Kidney epithelial cell (primary cell): ENCODE measurements at regions not wholly inside any gene's neighbourhood (a gene's known extent, or its start where the extent isn't known, plus 50 kb on each side); places are given as distances from the start of the nearest gene placed in this dataset.
"Not testable (repeated sequence)": the region's sequence is repeated elsewhere in the genome, so short reads cannot be mapped to it uniquely, and the experiment has no call there.

Source experiments
- DNase-seq: peaks from one replicate; pipeline ENCODE4 v3.0.0-alpha.2; 2010; ENCODE audit warnings: low read depth
- H3K27me3 ChIP-seq: 2 replicates; pipeline ENCODE4 v1.6.0; 2011; ENCODE audit warnings: low read length; ENCODE audit not compliant: control insufficient read depth, insufficient read depth
- H3K36me3 ChIP-seq: 2 replicates; pipeline ENCODE4 v1.5.1; 2011; ENCODE audit warnings: low read length; ENCODE audit not compliant: control insufficient read depth, insufficient read depth
- H3K4me3 ChIP-seq: 2 replicates; pipeline ENCODE4 v1.5.1; 2011; ENCODE audit warnings: low read depth, mild to moderate bottlenecking, control low read depth, low read length
- CTCF ChIP-seq: IDR thresholded peaks from 2 replicates; pipeline ENCODE4 v1.5.1; 2011; ENCODE audit warnings: mild to moderate bottlenecking, moderate library complexity, low read length, control low read depth, inconsistent platforms; ENCODE audit not compliant: insufficient read depth, poor library complexity, severe bottlenecking

DNA sequence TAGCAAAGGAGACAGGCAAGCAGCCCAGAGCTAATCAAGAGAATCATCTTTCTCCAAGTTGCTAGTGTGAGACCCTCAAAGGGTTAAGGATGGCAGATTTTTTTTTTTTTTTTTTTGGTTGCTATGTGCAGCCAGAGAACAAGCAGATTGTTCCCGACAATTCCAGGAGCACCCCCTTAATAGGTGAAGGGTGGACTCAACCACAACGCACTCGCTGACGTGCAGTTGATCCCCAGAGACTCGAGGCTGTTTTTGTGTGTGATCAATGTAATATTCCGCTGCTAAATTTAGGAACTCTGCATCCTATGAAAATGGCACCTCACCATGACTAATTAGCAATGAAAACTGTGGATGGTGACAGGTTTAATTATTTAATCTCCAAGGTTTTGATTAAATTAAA is 789.0 kb downstream of the KCNA4 start:
- no peaks in the 10 kb centered on the region for H3K36me3 ChIP-seq
- no peaks in the 10 kb centered on the region for H3K27me3 ChIP-seq
- H3K4me3 ChIP-seq: no peak overlapping the region
- no peak for DNase-seq
- TF ChIP-seq CTCF: no peak

GRCh38 chr11:29224739-29225384 is 792.0 kb downstream of the KCNA4 start:
- TF ChIP-seq CTCF: no peak
- H3K36me3 ChIP-seq: no peaks in the 10 kb centered on the region
- H3K27me3 ChIP-seq: no peaks in the 10 kb centered on the region
- no peak for DNase-seq
- H3K4me3 ChIP-seq: no peak overlapping the region

DNA sequence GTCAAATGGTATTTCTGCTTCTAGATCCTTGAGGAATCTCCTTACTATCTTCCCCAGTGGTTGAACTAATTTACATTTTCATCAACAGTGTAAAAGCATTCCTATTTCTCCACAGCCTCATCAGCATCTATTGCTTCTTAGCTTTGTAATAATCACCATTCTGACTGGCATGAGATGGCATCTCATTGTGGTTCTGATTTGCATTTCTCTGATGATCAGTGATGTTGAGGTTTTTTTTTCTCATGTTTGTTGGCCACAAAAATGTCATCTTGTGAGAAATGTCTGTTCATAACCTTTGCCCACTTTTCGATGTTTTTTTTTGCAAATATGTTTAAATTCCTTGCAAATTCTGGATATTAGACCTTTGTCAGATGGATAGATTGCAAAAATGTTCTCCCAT is 797.3 kb downstream of the KCNA4 start:
- not testable (repeated sequence) for H3K4me3 ChIP-seq, DNase-seq, H3K27me3 ChIP-seq, H3K36me3 ChIP-seq

- Histone ChIP-seq H3K36me3 (no peaks in the 10 kb centered on the region), H3K4me3 (no peak overlapping the region), H3K27me3 (no peaks in the 10 kb centered on the region)
- DNase-seq: no peak
- no peak for TF ChIP-seq CTCF
Measured at GRCh38 chr11:29217901-29218300, 798.9 kb downstream of the KCNA4 start.

- no peak for TF ChIP-seq CTCF
- Histone ChIP-seq H3K4me3 (no peak overlapping the region), H3K27me3 (no peaks in the 10 kb centered on the region), H3K36me3 (no peaks in the 10 kb centered on the region)
- DNase-seq: peak; percentile 1
Measured at GRCh38 chr11:29214833-29215232, 802.0 kb downstream of the KCNA4 start.

DNA sequence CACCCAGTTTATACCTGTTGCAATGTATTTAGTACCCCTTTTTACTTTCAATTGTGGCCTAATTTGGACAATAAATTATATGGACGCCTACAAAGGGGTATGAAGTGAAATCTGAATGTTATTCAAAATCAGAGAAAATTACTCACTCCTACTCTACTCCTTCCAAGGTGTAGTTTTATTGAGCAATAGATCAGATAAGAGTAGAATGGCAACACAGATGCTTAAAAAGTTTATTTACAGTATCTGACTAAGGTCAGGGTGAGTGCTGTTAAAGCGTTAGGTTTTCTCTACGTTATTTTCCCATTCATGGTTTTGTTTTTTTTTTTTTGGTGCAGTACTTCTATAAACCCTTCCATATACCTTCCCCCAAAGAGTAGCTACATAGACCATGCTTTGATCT is 805.6 kb downstream of the KCNA4 start:
- Histone ChIP-seq H3K4me3 (no peak overlapping the region), H3K36me3 (no peaks in the 10 kb centered on the region), H3K27me3 (no peaks in the 10 kb centered on the region)
- DNase-seq: no peak
- TF ChIP-seq CTCF: no peak
